GM19438 (cell line): ENCODE measurements at regions not wholly inside any gene's neighbourhood (a gene's known extent, or its start where the extent isn't known, plus 50 kb on each side); places are given as distances from the start of the nearest gene placed in this dataset.
"Not testable (repeated sequence)": the region's sequence is repeated elsewhere in the genome, so short reads cannot be mapped to it uniquely, and the experiment has no call there.

Source experiments
- ATAC-seq: cut with Tn5 transposase; IDR thresholded peaks from one replicate; pipeline ENCODE4 v1.9.1; 2021; ENCODE audit warnings: low read depth; ENCODE audit not compliant: unreplicated experiment

DNA sequence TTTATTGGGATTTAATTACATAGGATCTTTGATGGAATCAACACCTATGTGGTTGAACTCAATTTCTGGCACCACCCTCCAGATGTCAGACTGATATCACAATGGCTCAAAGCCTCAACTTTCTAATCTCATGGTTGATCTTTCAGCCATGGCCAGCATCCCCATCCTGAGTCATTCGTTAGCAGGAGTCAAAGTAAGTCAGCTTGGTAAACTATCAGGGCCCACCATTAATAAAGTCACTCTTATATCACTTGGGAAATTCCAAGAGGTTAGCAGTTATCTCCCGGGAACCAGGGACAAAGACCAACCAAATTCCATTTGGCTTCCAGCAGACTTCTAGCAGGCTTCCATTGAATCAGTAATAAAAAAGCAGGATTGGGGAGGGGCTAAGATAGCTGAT lies 50.7 kb upstream of the TNFSF4 start:
- ATAC-seq: no peak

DNA sequence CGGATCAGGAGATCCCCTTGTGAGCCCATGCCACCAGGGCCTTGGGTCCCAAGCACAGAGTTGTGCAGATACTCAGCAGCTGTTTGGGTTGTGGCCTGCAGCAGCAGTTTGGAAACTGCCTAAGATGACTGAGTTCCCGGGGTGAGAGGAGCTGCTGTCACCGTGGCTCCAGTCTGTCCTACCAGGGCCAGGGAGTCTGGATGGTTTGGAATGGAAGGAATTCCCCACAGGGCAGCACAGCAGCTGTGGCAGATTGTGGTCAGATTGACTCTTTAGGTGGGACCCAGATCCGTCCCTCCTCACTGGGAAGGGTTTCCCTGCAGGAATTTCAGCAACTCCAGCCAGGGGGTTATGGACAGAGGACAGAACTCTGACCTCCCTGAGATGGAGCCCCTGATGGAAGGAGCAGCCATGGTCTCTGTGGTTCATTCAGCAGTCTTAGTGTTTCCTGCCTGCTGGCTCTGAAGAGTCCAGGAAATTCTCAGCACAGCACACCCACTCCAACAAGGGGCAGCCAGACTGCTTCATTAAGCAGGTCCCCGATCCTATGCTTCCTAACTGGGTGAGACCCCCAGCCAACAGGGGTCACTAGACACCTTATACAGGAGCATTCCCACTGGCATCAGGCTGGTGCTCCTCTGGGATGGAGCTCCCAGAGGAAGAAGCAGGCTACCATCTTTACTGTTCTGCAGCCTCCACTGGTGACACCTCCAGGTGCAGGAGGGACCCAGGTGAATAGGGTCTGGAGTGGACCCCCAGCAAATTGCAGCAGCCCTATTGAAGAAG lies 51.5 kb upstream of the TNFSF4 start:
- ATAC-seq: no peak

DNA sequence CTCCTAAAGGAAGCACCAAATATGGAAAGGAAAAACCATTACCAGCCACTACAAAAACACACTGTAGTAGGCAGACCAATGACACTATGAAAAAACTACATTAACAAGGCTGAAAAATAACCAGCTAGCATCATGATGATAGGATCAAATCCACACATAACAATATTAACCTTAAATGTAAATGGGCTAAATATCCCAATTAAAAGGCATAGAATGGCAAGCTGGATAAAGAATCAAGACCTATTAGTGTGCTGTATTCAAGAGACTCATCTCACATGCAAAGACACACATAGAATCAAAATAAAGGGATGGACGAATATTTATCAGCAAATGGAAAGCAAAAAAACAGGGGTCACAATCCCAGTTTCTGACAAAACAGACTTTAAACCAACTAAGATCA lies 53.2 kb upstream of the TNFSF4 start:
- not testable (repeated sequence) for ATAC-seq

DNA sequence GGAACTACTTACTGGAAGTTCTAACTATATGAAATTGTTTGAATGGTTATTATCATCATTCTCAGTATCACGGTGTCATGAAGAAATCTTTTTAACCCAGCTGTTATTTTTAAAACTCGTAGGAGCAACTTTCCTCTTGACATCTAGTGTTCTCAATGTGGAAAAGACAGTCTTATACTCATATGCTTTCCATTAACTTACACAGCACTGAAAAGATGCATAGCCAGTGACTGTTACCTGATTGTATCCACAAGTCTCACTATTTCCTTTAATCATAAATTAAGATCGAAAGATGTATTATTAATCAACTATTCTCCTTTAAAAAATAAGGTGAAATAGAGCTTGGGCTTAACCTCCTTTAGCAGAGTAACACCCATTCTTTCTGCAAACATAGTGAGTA lies 59.7 kb upstream of the TNFSF4 start:
- ATAC-seq: no peak

DNA sequence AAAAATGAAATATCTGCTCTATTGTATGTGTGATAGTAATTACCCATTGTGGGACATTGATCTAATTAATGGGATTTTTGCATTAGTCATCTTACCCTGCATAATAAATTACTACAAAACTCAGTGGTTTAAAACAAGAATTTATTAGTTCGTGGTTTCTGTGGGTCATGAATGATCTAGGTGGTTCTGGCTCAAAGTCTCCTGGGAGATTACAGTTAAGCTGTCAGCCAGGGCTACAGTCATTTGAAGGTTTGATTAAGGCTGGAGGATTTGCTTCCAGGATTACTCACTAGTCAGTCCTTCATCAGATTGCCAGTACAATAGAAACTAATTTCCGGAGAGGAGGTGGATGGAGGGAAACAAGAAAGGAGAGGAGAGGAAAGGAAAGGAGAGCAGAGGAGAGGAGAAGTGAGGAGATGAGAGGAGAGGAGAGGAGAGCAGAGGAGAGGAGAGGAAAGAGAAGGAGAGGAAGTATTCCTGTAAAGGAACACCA lies 60.4 kb upstream of the TNFSF4 start:
- ATAC-seq: no peak

DNA sequence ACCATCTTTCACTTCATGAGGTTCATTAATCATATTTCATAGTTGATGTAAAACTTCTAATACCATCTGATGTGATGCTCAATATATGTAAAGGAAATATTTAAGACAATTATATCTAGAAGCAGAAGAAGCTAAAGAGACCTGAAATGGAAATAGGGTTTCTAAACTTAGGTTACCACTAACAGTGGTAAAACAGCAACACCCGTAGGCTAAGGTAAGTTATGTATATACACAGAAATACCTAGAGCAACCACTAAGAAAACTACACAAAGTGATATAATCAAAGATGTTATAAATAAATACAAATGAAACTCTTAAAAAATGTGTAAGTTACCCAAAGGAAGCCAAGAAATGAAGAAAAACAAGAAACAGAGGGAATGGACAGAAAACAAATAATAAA lies 61.1 kb upstream of the TNFSF4 start:
- ATAC-seq: no peak

DNA sequence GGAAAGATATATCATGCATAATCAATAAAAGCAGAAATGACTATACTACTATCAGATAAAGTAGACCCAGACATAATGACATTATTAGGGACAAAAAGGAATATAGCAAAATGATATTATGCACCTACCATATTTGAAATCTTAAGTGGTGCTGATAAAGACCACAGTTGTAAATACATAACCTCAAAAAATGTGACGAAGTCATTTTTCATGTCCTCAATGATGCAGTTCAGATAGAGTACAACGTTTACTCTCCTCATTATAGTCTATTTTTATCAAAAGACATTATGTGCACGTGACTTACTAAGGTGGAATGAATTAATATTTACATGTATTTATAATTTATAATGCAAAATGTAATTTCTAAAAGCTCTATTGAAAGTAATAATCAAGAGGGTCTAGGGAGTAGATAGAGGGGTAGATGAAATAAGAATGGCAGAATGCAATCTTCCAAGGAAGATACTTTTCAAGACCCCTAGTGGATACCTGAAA lies 61.7 kb upstream of the TNFSF4 start:
- no peak for ATAC-seq

GRCh38 chr1:173269490-173270230 lies 62.5 kb upstream of the TNFSF4 start:
- ATAC-seq: no peak

- ATAC-seq: no peak
Observed at GRCh38 chr1:173270243-173270642, 63.1 kb upstream of the TNFSF4 start.

GRCh38 chr1:173271021-173271420 lies 63.9 kb upstream of the TNFSF4 start:
- ATAC-seq: not testable (repeated sequence)

DNA sequence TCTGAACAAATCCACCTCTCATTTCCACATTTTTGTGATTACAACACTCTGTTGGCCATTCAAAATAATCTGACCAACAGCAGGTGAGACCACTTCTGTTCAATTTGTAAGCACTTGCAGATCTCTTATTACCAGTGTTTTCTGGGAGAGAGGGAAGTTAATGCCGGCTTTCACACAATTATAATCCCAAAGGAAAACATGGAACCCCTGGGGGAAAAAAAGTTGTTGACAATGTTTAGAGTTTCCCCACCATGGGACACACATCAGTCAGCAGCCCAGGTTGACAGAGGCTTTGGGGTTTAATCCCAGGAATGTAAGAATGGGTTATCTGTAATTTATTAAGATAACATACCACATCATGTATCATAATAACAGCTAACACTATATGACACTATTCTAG lies 68.4 kb upstream of the TNFSF4 start:
- ATAC-seq: no peak

DNA sequence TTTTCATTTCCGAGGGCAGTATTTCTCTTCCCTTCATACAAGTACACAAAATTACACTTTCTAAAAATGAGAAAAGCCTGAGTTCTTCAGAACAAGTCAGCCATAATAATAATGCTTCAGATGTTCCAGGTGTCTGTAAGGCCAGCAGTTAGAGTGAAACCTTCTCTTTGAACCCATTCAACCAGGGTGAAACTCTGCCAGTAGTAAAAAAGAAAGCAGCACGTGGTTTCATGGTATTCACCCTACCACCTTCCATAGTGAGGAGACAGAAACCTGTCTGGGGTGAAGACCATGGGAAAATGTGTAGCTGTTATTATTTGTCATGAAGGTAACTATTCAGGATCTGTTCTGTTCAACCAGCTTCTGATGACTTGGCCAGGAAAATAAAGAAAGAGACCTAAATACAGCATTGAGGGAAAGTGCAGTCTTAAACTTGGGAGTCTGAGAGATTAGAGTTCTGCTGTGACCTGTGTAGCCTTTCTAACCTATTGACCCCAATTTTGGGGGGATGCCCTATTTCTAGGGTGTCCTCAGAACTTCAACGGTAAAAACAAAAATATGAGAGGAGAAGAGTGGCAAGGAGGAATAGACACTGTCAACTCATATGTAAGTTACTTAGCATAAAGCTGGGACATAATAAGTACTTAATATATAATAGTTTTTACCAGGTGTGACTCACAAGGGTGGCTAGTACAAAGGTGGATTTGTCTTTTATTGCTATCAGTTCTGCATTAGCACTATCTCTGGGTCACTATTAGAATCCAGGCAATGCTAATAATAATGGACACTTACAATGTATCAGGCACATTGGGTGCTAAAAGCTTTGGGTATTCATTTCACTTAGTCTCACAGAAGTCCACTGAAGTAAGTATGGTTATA lies 70.0 kb upstream of the TNFSF4 start:
- no peak for ATAC-seq

GRCh38 chr1:173280899-173281660 lies 73.9 kb upstream of the TNFSF4 start:
- ATAC-seq: no peak

- ATAC-seq: no peak
Observed at GRCh38 chr1:173285048-173285447, 77.9 kb upstream of the TNFSF4 start.

GRCh38 chr1:173287785-173288184 lies 80.7 kb upstream of the TNFSF4 start:
- ATAC-seq: no peak

DNA sequence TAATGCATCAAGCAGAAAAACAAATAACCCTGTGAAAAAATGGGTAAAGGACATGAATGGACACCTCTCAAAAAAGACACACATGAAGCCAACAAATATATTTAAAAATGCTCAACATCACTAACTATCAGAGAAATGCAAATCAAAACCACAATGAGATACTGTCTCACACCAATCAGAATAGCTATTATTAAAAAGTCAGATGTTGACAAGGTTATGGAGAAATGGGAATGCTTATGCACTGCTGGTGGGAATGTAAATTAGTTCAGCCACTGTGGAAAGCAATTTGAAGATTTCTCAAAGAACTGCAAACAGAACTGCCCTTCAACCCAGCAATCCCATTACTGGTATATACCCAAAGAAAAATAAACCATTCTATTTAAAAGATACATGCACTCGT lies 86.6 kb upstream of the TNFSF4 start:
- ATAC-seq: no peak

DNA sequence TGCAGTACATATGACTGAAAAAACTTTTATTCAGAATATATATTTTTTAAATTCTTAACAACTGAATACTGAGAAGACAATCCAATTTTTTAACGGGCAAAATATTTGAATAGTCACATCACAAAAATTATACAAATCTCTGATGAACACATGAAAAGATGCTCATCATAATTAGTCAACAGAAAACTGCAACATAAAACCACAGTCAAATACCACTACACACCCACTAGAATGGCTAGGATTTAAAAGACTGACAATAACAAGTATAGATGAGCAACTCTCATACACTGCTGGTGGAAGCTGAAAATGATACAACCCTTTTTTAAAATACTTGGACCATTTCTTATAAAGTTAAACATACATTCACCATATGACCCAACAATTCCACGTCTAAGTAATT lies 87.7 kb upstream of the TNFSF4 start:
- ATAC-seq: no peak

- no peak for ATAC-seq
Observed at GRCh38 chr1:173295391-173295790, 88.3 kb upstream of the TNFSF4 start.

DNA sequence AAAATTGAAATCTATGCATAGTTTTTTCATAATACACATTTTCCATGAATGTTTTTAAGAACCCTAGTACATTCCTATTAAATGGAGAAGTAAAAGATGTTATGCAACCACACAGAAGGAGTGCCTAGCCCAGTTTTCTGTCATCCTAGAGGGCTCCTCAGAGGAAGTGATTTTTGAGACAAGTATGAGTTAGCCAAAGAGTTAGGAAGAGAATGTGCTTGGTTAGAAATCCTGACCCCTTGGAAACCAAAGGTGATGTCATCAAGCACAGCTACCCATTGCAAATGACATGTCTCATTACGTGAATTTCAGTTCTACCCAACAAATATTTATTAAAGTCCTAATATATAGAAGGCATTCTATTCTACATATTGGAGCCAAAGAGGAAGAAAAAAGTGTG lies 88.9 kb upstream of the TNFSF4 start:
- ATAC-seq: no peak

- ATAC-seq: peak; percentile 89
Observed at GRCh38 chr1:173297798-173298391, 90.8 kb upstream of the TNFSF4 start.
